Fibroblast of the aortic adventitia (primary cell): ENCODE measurements at regions not wholly inside any gene's neighbourhood (a gene's known extent, or its start where the extent isn't known, plus 50 kb on each side); places are given as distances from the start of the nearest gene placed in this dataset.
"Not testable (repeated sequence)": the region's sequence is repeated elsewhere in the genome, so short reads cannot be mapped to it uniquely, and the experiment has no call there.

ENCODE experiments used
- DNase-seq: peaks from one replicate; pipeline ENCODE4 v3.0.0-alpha.2; 2010; ENCODE audit warnings: low read depth
- H3K4me3 ChIP-seq: 2 replicates; pipeline ENCODE4 v1.5.1; 2011; ENCODE audit warnings: low read depth, mild to moderate bottlenecking, control low read depth, low read length, moderate library complexity
- TF ChIP-seq, protein P1 (sequence below): IDR thresholded peaks from 2 replicates; pipeline ENCODE4 v1.5.1; 2011; ENCODE audit warnings: mild to moderate bottlenecking, low read length, control low read depth, inconsistent platforms; ENCODE audit not compliant: insufficient read depth

DNA sequence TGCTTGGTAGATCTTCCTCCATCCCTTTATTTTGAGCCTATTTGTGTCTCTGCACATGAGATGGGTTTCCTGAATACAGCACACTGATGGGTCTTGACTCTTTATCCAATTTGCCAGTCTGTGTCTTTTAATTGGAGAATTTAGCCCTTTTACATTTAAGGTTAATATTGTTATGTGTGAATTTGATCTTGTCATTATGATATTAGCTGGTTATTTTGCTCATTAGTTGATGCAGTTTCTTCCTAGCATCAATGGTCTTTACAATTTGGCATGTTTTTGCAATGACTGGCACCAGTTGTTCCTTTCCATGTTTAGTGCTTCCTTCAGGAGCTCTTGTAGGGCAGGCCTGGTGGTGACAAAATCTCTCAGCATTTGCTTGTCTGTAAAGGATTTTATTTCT is 72.4 kb downstream of the HNRNPD start:
- H3K4me3 ChIP-seq, DNase-seq: not testable (repeated sequence)

DNA sequence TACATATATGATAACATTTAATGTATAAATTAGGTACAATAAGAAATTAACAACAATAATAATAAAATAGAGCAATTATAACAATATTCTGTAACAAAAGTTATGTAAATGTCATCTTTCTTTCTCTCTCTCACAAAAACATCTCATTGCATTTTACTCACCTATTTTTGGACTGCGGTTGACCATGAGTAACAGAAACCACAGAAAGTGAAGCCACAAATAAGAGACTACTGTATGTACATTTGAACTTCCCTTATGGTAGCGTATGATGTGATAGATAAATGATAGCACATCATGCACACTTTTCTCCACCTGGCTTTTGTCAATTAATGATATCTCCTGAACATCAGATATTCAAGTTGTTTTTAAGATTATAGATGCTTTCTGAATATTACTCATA is 80.5 kb downstream of the HNRNPD start:
- H3K4me3 ChIP-seq: no peak overlapping the region
- TF ChIP-seq, protein P1, sequence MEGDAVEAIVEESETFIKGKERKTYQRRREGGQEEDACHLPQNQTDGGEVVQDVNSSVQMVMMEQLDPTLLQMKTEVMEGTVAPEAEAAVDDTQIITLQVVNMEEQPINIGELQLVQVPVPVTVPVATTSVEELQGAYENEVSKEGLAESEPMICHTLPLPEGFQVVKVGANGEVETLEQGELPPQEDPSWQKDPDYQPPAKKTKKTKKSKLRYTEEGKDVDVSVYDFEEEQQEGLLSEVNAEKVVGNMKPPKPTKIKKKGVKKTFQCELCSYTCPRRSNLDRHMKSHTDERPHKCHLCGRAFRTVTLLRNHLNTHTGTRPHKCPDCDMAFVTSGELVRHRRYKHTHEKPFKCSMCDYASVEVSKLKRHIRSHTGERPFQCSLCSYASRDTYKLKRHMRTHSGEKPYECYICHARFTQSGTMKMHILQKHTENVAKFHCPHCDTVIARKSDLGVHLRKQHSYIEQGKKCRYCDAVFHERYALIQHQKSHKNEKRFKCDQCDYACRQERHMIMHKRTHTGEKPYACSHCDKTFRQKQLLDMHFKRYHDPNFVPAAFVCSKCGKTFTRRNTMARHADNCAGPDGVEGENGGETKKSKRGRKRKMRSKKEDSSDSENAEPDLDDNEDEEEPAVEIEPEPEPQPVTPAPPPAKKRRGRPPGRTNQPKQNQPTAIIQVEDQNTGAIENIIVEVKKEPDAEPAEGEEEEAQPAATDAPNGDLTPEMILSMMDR: no peak
- no peak for DNase-seq

DNA sequence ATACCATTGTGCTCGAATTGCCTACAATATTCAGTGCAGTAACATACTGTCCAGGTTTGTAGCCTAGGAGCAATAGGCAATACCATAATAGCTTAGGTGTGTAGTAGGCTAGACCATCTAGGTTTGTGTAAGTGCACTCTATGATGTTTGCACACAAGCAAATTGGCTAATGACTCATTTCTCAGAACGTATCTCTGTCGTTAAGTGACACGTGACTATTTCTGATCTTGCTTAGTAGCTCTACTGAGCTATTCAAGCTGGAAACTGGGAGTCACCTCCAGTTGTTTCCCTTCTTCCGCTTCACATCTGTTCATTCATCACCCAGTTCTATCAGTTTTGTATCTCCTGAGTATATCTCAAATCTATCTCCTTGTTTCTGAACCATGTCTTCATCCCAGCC is 86.1 kb downstream of the HNRNPD start:
- TF ChIP-seq, protein P1: no peak
- DNase-seq: no peak
- H3K4me3 ChIP-seq: no peak overlapping the region

DNA sequence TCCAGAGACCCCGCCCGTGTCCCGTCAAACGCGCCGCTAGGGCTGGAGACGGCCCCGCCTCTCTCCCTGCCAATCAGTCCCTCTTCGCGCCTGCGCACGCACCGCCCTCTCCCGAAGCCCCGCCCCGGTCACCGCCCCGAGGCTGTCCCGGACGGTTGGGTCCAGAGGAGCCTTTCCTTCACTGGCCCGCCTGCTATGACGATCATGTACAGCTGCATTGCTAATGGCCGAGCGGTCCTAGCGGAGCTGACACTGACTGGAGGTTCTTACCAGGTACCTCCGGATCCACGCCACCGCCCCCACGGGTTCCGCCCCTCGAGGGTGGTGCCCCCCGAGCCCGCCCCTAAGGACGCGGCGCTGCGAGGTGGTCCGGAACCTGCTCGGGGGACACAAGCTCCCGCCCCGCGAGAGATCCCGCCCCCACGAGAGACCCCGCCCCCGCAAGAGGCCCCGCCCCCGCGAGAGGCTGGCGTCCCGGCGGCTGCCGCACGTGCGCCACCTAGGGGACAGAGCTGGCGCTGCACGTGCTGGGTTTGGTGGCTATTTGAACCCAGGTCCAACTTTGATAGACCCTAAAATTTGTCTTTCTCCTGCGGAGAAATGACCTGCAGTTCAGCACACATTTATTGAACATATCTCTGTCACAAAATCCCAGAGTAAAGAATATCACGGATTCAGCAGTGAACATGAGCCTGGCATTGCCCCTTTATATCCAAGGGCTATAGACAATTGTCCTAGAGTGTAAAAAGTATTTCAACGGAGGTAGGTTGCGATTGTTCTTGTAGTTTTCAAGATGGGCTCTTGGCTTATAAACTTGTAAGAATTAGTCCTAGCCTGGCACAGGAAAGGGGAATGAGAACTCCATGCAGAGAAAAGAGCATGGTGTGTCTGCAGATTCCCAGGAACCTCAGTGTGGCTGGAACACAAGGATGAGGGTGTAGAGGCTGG is 88.7 kb downstream of the HNRNPD start:
- peak; percentile 97 for DNase-seq
- TF ChIP-seq, protein P1: peak; percentile 89
- peak overlapping the region; percentile 63 for H3K4me3 ChIP-seq

DNA sequence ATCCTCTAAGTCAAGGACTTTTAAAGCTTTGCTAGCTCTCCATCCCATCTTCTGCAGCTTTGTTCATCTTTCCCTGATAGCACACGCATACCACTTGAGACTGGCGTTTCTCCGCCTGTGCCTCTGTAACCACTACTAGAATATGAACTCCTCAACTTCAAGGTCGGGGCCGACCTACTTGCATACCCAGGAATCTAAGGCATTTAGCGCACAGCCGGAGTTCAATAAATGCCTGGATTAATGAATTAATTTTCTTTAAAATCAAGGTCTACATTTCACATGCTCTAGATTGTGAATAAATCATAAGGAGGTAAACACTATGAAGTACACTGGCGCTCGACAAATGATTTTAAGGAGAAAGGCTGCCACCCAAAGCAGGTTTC is 89.3 kb downstream of the HNRNPD start:
- TF ChIP-seq, protein P1: no peak
- peak overlapping the region; percentile 63 for H3K4me3 ChIP-seq
- DNase-seq: no peak

DNA sequence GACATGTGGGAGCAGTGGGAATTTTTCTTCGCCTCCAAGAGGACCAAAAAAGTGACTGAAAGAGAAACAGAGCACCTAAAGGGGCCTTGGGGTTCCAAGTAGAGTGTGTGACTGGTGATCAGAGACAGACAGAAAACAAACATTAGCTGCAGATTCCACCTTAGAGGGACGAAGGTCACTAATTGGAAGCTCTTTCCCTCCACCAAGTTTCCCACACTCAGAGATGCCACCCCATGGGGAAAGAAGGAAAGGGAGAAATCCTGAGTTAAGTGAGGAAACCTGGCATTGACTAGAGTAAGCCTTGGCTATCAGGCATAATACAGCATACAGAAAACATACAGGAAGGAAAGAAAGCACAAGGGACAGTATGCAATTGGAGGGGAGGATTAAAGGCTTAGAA is 90.9 kb downstream of the HNRNPD start:
- no peak for DNase-seq
- no peak overlapping the region for H3K4me3 ChIP-seq
- TF ChIP-seq, protein P1: no peak

DNA sequence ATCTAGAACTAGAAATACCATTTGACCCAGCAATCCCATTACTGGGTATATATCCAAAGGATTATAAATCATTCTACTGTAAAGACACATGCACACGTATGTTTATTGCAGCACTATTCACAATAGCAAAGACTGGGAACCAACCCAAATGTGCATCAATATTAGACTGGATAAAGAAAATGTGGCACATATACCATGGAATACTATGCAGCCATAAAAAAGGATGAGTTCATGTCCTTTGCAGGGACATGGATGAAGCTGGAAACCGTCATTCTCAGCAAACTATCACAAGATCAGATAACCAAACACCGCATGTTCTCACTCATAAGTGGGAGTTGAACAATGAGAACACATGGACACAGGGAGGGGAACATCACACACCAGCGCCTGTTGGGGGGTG is 94.2 kb downstream of the HNRNPD start:
- H3K4me3 ChIP-seq, DNase-seq: not testable (repeated sequence)

DNA sequence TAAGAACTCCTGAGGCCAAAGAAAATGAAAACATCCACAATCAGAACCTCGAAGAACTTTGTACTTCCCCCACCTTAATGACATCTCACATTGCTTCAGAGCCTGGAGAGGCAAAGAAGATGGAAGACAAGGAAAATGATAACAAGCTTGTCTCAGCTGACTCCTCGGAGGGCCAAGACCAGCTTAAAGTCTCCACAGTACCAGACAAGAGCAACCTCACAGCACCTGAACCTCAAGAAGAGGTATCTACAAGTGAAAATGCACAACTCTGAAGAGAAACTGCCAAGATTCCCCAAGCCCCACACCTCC is 97.5 kb downstream of the HNRNPD start:
- no peak for DNase-seq
- no peak overlapping the region for H3K4me3 ChIP-seq
- TF ChIP-seq, protein P1: no peak
